Anterior cingulate cortex (tissue), 58 donors: ENCODE measurements at regions not wholly inside any gene's neighbourhood (a gene's known extent, or its start where the extent isn't known, plus 50 kb on each side); places are given as distances from the start of the nearest gene placed in this dataset.

Source experiments
- DNase-seq, 58 donors: peaks; one replicate each; lab custom pipeline; 2025; lab: John Stamatoyannopoulos, UW

GRCh38 chr20:16678779-16679178 is 51.0 kb upstream of the SNRPB2 start:
- DNase-seq, result no peak

DNA sequence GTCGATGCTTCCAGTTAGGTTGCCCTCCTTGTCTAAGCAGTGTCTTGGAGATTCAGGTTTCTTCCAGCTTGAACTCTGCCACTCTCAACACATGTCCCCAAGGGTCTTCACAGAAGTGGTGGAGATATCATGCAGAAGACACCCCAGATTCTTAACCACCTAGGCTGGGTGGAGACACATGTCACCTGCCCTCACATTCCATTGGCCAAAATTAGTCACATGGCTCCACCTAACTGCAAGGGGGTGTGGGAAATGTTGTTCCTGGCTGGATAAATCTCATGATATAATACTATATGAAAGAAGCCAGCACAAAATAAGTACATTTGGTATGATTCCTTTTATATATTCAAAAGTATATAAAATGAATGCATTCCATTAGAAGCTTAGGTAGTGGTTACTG is 52.9 kb upstream of the SNRPB2 start:
- no peak for DNase-seq

DNA sequence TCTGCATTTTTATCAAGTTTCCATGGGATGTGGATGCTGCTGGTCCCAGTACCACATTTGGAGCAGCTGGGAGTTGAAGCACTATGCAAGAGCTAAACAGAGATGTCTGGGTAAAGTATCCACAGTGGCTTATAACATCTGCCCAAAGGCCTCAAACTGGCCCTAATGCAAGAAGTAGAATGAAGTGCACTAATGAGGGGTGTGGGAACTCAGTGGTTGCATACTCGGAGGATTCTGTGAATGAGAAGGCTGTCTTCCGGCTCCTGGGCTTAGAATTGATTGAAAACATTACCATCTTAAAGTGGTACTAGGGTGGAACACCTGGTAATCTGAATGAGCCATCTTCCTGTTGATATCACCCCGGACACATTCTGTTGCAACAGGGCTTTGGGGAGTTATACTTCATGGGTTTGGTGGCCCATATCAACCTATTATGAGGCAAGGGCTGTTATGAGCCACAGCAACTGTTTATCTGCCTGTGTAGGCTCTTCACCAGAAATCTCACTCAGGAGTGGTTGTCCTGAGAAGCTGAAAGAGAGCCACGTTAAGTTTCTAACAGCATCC is 54.7 kb upstream of the SNRPB2 start:
- DNase-seq, result no peak

- no peak for DNase-seq
Observed at GRCh38 chr20:16674243-16674642, 55.6 kb upstream of the SNRPB2 start.

DNA sequence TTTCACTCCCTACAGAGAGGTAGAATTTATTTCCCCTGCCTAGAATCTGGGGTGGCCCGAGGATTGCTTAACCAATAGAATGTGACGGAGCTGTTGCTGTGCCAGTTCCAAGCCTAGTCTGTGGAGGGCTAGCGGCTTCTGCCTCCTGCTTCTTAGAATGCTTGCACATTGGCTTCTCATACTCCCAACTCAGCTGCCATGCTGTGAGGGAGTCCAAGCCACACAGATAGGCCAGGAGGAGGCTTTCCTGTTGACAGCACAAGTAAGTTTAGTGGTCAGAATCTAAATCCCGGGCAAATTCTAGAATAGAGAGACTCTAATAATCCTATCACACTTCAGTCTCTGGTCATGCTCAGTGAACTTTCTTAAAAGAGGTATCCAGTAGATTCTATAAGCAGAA is 57.5 kb upstream of the SNRPB2 start:
- DNase-seq, result no peak

DNA sequence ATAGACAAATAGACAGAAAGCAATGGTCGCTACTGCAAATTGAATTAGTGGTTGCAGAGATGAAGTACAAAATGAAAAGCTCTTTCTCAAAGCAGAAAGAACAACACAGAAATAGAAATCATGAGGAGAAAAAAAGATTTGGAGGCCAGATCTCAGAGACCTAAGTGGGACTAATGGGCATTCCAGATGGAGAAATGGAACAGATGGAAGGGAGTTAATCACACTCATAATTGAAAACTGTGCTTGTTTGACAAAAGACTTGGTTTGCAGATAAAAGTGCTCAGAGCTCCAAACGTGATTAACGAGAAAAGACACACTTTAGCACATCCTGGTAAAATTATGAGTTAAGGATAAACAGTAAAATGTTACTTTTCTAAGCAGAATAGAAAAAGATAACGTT is 58.1 kb upstream of the SNRPB2 start:
- DNase-seq, result no peak

- no peak for DNase-seq
Observed at GRCh38 chr20:16666272-16666671, 63.6 kb upstream of the SNRPB2 start.

GRCh38 chr20:16664020-16664419 is 65.8 kb upstream of the SNRPB2 start:
- no peak for DNase-seq

GRCh38 chr20:16662467-16662866 is 67.4 kb upstream of the SNRPB2 start:
- DNase-seq, result no peak

DNA sequence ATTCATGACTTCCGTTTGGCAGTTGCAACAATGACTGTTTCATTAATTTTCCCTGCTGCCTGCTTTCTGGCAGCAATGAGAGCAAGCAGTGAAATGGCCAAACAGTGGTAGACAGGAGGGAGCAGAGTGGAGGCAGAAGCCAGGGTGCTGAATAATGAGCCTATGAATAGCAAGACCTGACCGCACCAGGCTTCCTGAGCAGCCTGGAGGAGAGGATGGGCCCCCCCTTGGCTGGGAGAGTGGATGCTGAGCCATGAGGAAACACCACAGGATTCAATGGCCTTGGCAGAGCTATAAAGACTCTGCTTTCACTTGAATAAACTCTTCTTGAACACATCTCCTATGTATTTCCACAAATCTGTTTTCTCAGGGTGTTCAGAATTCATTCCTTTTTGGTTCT is 68.1 kb upstream of the SNRPB2 start:
- DNase-seq, result peak in 53 of 58 donors; percentile 4 to 86 (median 49)

- DNase-seq, result no peak
Observed at GRCh38 chr20:16654858-16655535, 74.8 kb upstream of the SNRPB2 start.

GRCh38 chr20:16653266-16653665 is 76.6 kb upstream of the SNRPB2 start:
- DNase-seq, result no peak

DNA sequence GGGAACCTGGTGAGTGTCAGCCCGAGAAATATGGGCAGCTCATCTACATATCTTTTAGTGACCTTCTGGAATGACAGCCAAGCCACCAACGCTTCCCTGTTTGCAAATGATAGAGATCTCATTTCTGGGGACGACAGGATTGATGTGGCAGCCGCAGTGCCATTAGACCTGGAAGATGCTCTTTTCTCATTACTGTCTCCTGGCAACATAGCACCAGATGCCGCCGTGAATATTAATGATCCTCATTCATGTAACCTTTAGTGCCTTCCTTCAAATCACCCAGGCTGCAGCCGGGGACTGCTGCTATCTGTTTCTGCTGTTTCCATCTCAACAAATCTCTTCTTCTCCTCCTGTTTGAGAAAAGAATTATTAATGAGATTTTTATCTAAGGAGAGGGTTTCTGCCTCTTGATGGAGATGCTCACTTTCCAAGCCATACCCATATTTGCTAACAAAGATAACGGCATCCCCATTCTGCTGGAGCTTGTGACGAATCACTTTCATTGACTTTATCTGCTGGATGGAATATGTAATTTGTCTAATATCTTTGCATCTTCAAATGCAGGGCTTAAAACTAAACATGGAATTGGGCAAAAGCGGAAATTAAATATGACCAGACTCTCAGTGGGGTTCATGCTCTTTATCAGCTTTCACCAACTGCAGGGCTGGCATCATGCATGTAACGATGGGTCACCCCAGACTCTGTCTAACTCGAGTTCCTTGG is 74.8 kb upstream of the KIF16B start:
- no peak for DNase-seq

GRCh38 chr20:16641511-16642023 is 68.3 kb upstream of the KIF16B start:
- no peak for DNase-seq

- DNase-seq, result no peak
Observed at GRCh38 chr20:16639027-16639941, 66.0 kb upstream of the KIF16B start.

- no peak for DNase-seq
Observed at GRCh38 chr20:16637797-16638196, 64.5 kb upstream of the KIF16B start.

DNA sequence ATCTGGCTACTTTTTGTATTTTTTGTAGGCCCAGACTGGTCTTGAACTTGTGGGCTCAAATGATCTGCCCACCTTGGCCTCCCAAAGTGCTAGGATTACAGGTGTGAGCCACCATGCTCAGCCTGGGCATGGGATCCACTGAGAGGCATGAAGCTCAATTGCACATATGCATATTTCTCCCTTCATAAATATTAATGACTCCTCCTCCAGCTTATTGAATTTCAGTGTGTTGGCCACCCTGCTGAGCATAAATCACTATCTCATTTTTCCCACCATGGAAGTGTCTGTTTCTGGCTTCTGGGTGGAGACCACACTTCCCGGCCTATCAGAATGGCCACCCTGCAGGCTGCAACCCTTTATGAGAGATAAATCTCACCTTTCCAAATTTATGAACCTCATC is 53.6 kb upstream of the KIF16B start:
- DNase-seq, result no peak

DNA sequence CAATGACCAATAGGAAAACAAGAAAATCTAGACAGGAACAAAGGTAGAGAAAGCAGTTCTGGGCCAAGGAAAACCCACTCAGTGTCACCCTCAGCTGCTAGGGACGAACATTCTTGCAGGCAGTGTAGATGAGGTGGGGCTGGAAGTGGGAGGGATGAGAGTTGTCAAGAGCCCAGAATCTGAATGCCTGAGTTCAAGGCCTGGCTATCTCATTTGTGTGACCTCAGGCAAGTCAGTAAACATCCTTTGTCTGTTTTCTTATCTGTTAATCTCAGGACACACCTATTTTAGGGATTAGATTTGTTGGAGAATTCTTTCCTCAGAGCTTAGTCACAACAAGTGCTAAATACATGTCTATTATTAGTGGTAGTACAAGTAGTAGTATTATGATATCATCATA is 50.9 kb upstream of the KIF16B start:
- no peak for DNase-seq
